OCI-LY3 (cell line): ENCODE measurements at regions not wholly inside any gene's neighbourhood (a gene's known extent, or its start where the extent isn't known, plus 50 kb on each side); places are given as distances from the start of the nearest gene placed in this dataset.

Source experiments
- CTCF ChIP-seq: fragments of 200-600, 300-600 bp; sonication (generic); IDR thresholded peaks from 2 replicates; pipeline ENCODE4 v1.5.1; 2014; ENCODE audit warnings: antibody characterized with exemption, low read length, low read depth
- EZH2phosphoT487 ChIP-seq: fragments of 200-600 bp; shearing (Covaris generic); IDR thresholded peaks from 2 replicates; pipeline ENCODE4 v1.6.1; 2018; ENCODE audit warnings: antibody characterized with exemption, mixed run types, low read depth

- TF ChIP-seq CTCF (no peak), EZH2phosphoT487 (no peak)
Observed at GRCh38 chr12:54128416-54128815, 60.4 kb downstream of the SMUG1 start.
